ENCODE measurements at regions not wholly inside any gene's neighbourhood (a gene's known extent, or its start where the extent isn't known, plus 50 kb on each side); places are given as distances from the start of the nearest gene placed in this dataset.

DNA sequence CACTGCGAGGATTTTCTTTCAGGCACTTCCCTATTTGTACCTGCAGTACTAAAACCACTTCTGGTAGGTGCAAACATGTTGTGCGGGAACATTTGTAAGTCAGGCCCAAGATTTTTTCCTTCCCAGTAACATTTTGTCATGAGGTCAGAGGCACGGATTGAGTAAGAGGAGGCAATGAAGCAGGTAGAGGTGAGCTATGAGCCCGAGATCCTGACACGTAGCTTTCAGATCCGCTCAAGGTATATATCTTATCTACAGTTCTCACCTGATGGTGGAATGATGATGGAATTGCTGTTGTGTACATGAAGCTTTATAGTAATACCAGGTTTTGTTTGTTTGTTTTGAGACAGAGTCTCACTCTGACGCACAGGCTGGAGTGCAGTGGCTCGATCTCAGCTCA lies 497.5 kb downstream of the NR2F2 start:
- WGBS, result 80% methylated on average over 8 of the region's 8 CpGs
- TF ChIP-seq POLR2A (IDR thresholded peaks at IDR 0.05), result no peak
- no peak for TF ChIP-seq POLR2AphosphoS5 (IDR thresholded peaks at IDR 0.05)
- TF ChIP-seq, protein P1, sequence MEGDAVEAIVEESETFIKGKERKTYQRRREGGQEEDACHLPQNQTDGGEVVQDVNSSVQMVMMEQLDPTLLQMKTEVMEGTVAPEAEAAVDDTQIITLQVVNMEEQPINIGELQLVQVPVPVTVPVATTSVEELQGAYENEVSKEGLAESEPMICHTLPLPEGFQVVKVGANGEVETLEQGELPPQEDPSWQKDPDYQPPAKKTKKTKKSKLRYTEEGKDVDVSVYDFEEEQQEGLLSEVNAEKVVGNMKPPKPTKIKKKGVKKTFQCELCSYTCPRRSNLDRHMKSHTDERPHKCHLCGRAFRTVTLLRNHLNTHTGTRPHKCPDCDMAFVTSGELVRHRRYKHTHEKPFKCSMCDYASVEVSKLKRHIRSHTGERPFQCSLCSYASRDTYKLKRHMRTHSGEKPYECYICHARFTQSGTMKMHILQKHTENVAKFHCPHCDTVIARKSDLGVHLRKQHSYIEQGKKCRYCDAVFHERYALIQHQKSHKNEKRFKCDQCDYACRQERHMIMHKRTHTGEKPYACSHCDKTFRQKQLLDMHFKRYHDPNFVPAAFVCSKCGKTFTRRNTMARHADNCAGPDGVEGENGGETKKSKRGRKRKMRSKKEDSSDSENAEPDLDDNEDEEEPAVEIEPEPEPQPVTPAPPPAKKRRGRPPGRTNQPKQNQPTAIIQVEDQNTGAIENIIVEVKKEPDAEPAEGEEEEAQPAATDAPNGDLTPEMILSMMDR (IDR thresholded peaks at IDR 0.05), result no peak
- H3K27me3 ChIP-seq (replicated peaks; ENCODE audit: insufficient read depth), result no peaks in the 10 kb centered on the region
- no peak overlapping the region for H3K4me3 ChIP-seq
- H3K4me1 ChIP-seq (replicated peaks), result no peaks in the 10 kb centered on the region
- intact Hi-C loops (cut with DNase I), result no loop called here
- H3K27ac ChIP-seq, result no peak overlapping the region
- no peaks in the 10 kb centered on the region for H3K9me3 ChIP-seq
- DNase-seq (ENCODE audit: low spot score), result no peak
- no peaks in the 10 kb centered on the region for H3K36me3 ChIP-seq

GRCh38 chr15:96837241-96837970 lies 506.9 kb downstream of the NR2F2 start:
- Histone ChIP-seq H3K27me3 (replicated peaks; ENCODE audit: insufficient read depth) (no peaks in the 10 kb centered on the region), H3K9me3 (no peaks in the 10 kb centered on the region), H3K4me3 (no peak overlapping the region), H3K36me3 (no peaks in the 10 kb centered on the region), H3K27ac (no peak overlapping the region), H3K4me1 (replicated peaks) (no peaks in the 10 kb centered on the region)
- no peak for DNase-seq (ENCODE audit: low spot score)
- WGBS, result 83% methylated on average over 14 of the region's 14 CpGs
- intact Hi-C loops (cut with DNase I), result no loop called here
- no peak for TF ChIP-seq POLR2AphosphoS5 (IDR thresholded peaks at IDR 0.05)
- TF ChIP-seq, protein P1 (IDR thresholded peaks at IDR 0.05), result no peak
- no peak for TF ChIP-seq POLR2A (IDR thresholded peaks at IDR 0.05)

DNA sequence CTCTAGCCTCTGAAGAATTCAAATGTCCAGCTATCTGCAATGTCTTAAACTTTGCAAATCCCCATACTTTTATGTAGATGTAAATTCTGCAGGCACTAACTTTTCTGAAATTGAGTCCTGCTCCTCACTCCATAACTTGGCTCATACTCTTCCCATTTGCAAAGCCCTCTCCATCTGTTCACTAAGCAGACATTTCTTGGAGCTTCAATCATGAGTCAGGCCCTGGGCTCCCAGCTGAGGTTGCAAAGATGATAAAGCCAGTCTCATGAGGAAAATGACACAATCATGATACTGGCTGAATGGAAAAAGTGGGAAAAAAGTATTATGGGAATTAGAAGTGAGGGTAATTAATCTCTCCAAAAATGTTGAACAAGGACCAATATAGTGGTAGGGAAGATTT lies 507.6 kb downstream of the NR2F2 start:
- Histone ChIP-seq H3K36me3 (no peaks in the 10 kb centered on the region), H3K4me1 (replicated peaks) (no peaks in the 10 kb centered on the region), H3K27me3 (replicated peaks; ENCODE audit: insufficient read depth) (no peaks in the 10 kb centered on the region), H3K9me3 (no peaks in the 10 kb centered on the region), H3K4me3 (no peak overlapping the region), H3K27ac (no peak overlapping the region)
- TF ChIP-seq POLR2AphosphoS5 (IDR thresholded peaks at IDR 0.05) (no peak), POLR2A (IDR thresholded peaks at IDR 0.05) (no peak)
- TF ChIP-seq, protein P1 (IDR thresholded peaks at IDR 0.05), result no peak
- intact Hi-C loops (cut with DNase I), result no loop called here
- DNase-seq (ENCODE audit: low spot score), result no peak

GRCh38 chr15:96849271-96849900 lies 518.9 kb downstream of the NR2F2 start:
- DNase-seq (ENCODE audit: low spot score), result no peak
- no peaks in the 10 kb centered on the region for H3K27me3 ChIP-seq (replicated peaks; ENCODE audit: insufficient read depth)
- intact Hi-C loops (cut with DNase I), result no loop called here
- H3K27ac ChIP-seq, result no peak overlapping the region
- no peaks in the 10 kb centered on the region for H3K9me3 ChIP-seq
- 19% methylated on average over 11 of the region's 11 CpGs for WGBS
- no peaks in the 10 kb centered on the region for H3K36me3 ChIP-seq
- no peak overlapping the region for H3K4me3 ChIP-seq
- no peak for TF ChIP-seq POLR2AphosphoS5 (IDR thresholded peaks at IDR 0.05)
- TF ChIP-seq, protein P1 (IDR thresholded peaks at IDR 0.05), result no peak
- TF ChIP-seq POLR2A (IDR thresholded peaks at IDR 0.05), result no peak
- no peaks in the 10 kb centered on the region for H3K4me1 ChIP-seq (replicated peaks)

DNA sequence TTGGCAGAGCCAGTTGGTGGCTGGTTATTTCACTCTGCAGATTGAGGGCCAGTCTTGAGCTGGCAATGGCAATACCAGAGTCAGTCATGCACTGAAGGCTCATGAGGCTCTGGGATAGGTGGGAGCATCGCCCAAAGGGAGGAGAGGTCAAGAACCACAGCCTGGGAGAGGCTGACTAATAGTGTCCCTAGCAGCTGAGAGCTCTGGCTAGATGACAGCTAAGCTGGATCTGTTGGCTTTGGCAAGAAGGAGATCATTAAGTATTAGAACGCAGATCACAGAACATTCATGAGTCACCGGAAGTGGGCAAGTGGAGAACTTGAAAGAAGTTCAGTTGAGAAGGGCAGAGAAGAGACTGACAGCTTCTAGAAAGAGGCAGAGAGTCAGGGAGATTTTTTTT lies 521.1 kb downstream of the NR2F2 start:
- Histone ChIP-seq H3K9me3 (no peaks in the 10 kb centered on the region), H3K27ac (no peak overlapping the region), H3K36me3 (no peaks in the 10 kb centered on the region), H3K4me1 (replicated peaks) (no peaks in the 10 kb centered on the region), H3K4me3 (no peak overlapping the region), H3K27me3 (replicated peaks; ENCODE audit: insufficient read depth) (no peaks in the 10 kb centered on the region)
- WGBS, result 60% methylated on average over 3 of the region's 3 CpGs
- no peak for DNase-seq (ENCODE audit: low spot score)
- no peak for TF ChIP-seq POLR2A (IDR thresholded peaks at IDR 0.05)
- TF ChIP-seq, protein P1 (IDR thresholded peaks at IDR 0.05), result no peak
- intact Hi-C loops (cut with DNase I), result no loop called here

Data from prostate gland (tissue), 2 donors.